Neural cell (in vitro differentiated cells): ENCODE measurements at regions not wholly inside any gene's neighbourhood (a gene's known extent, or its start where the extent isn't known, plus 50 kb on each side); places are given as distances from the start of the nearest gene placed in this dataset.
"Not testable (repeated sequence)": the region's sequence is repeated elsewhere in the genome, so short reads cannot be mapped to it uniquely, and the experiment has no call there.

Experiments
- CTCF ChIP-seq: fragments of 450-650 bp; IDR thresholded peaks from 2 replicates; pipeline ENCODE4 v1.5.1; 2014; ENCODE audit warnings: antibody characterized with exemption, mild to moderate bottlenecking, moderate library complexity; ENCODE audit not compliant: poor library complexity, severe bottlenecking
- EZH2 ChIP-seq: fragments of 200-600, 300-800 bp; shearing (Covaris generic), sonication (generic); IDR thresholded peaks from 2 replicates; pipeline ENCODE4 v1.6.1; 2014; ENCODE audit warnings: antibody characterized with exemption, low read length, borderline replicate concordance, mild to moderate bottlenecking; ENCODE audit not compliant: insufficient read depth, poor library complexity, severe bottlenecking
- REST ChIP-seq: IDR thresholded peaks from 2 replicates; pipeline ENCODE4 v1.6.1; 2012; ENCODE audit warnings: borderline replicate concordance

- not testable (repeated sequence) for TF ChIP-seq EZH2, CTCF, REST
These were observed 186.4 kb upstream of the OSBPL11 start for GRCh38 chr3:125781678-125782077.
